ENCODE measurements at regions not wholly inside any gene's neighbourhood (a gene's known extent, or its start where the extent isn't known, plus 50 kb on each side); places are given as distances from the start of the nearest gene placed in this dataset.
"Not testable (repeated sequence)": the region's sequence is repeated elsewhere in the genome, so short reads cannot be mapped to it uniquely, and the experiment has no call there.

GRCh38 chr5:110879675-110880074 lies 140.9 kb downstream of the SLC25A46 start:
- TF ChIP-seq CTCF (IDR thresholded peaks at IDR 0.05; ENCODE audit: extremely low read depth, insufficient read depth, missing control alignments), result no peak
- in situ Hi-C loops (cut with MboI; ENCODE audit: low pct_unique_long_range_greater_than_20kb, low sequenced_read_pairs, unreplicated experiment), result no loop called here
- DNase-seq (ENCODE audit: low spot score), result no peak

- in situ Hi-C loops (cut with MboI; ENCODE audit: low pct_unique_long_range_greater_than_20kb, low sequenced_read_pairs, unreplicated experiment), result no loop called here
- TF ChIP-seq CTCF (IDR thresholded peaks at IDR 0.05; ENCODE audit: extremely low read depth, insufficient read depth, missing control alignments), result no peak
- DNase-seq (ENCODE audit: low spot score), result no peak
Observed at GRCh38 chr5:110880413-110880812, 141.6 kb downstream of the SLC25A46 start.

GRCh38 chr5:110884005-110884404 lies 145.2 kb downstream of the SLC25A46 start:
- in situ Hi-C loops (cut with MboI; ENCODE audit: low pct_unique_long_range_greater_than_20kb, low sequenced_read_pairs, unreplicated experiment), result no loop called here
- TF ChIP-seq CTCF (IDR thresholded peaks at IDR 0.05; ENCODE audit: extremely low read depth, insufficient read depth, missing control alignments), result no peak
- no peak for DNase-seq (ENCODE audit: low spot score)

GRCh38 chr5:110887170-110887569 lies 148.4 kb downstream of the SLC25A46 start:
- in situ Hi-C loops (cut with MboI; ENCODE audit: low pct_unique_long_range_greater_than_20kb, low sequenced_read_pairs, unreplicated experiment); DNase-seq (ENCODE audit: low spot score): not testable (repeated sequence)

- DNase-seq (ENCODE audit: low spot score); in situ Hi-C loops (cut with MboI; ENCODE audit: low pct_unique_long_range_greater_than_20kb, low sequenced_read_pairs, unreplicated experiment): not testable (repeated sequence)
Observed at GRCh38 chr5:110893854-110894483, 155.2 kb downstream of the SLC25A46 start.

- in situ Hi-C loops (cut with MboI; ENCODE audit: low pct_unique_long_range_greater_than_20kb, low sequenced_read_pairs, unreplicated experiment), result no loop called here
- DNase-seq (ENCODE audit: low spot score), result no peak
- TF ChIP-seq CTCF (IDR thresholded peaks at IDR 0.05; ENCODE audit: extremely low read depth, insufficient read depth, missing control alignments), result no peak
Observed at GRCh38 chr5:110894805-110895204, 156.0 kb downstream of the SLC25A46 start.

- in situ Hi-C loops (cut with MboI; ENCODE audit: low pct_unique_long_range_greater_than_20kb, low sequenced_read_pairs, unreplicated experiment), result no loop called here
- TF ChIP-seq CTCF (IDR thresholded peaks at IDR 0.05; ENCODE audit: extremely low read depth, insufficient read depth, missing control alignments), result no peak
- no peak for DNase-seq (ENCODE audit: low spot score)
Observed at GRCh38 chr5:110896901-110897300, 158.1 kb downstream of the SLC25A46 start.
